ENCODE measurements at regions not wholly inside any gene's neighbourhood (a gene's known extent, or its start where the extent isn't known, plus 50 kb on each side); places are given as distances from the start of the nearest gene placed in this dataset.
"Not testable (repeated sequence)": the region's sequence is repeated elsewhere in the genome, so short reads cannot be mapped to it uniquely, and the experiment has no call there.

- DNase-seq (ENCODE audit: low read depth in 2 of 3, low spot score in 2 of 3): no peak
Measured at GRCh38 chr5:36778336-36778735, 98.2 kb upstream of the NIPBL start.

GRCh38 chr5:36782612-36783011 is 94.0 kb upstream of the NIPBL start:
- DNase-seq (ENCODE audit: low read depth in 2 of 3, low spot score in 2 of 3): not testable (repeated sequence)

- no peak for DNase-seq (ENCODE audit: low read depth in 2 of 3, low spot score in 2 of 3)
Measured at GRCh38 chr5:36786448-36787012, 90.0 kb upstream of the NIPBL start.

GRCh38 chr5:36787365-36788093 is 89.0 kb upstream of the NIPBL start:
- no peak for DNase-seq (ENCODE audit: low read depth in 2 of 3, low spot score in 2 of 3)

- no peak for DNase-seq (ENCODE audit: low read depth in 2 of 3, low spot score in 2 of 3)
Measured at GRCh38 chr5:36790847-36791246, 85.7 kb upstream of the NIPBL start.

- DNase-seq (ENCODE audit: low read depth in 2 of 3, low spot score in 2 of 3): no peak
Measured at GRCh38 chr5:36792560-36793180, 83.9 kb upstream of the NIPBL start.

- DNase-seq (ENCODE audit: low read depth in 2 of 3, low spot score in 2 of 3): no peak
Measured at GRCh38 chr5:36795366-36795765, 81.2 kb upstream of the NIPBL start.

GRCh38 chr5:36796155-36796554 is 80.4 kb upstream of the NIPBL start:
- DNase-seq (ENCODE audit: low read depth in 2 of 3, low spot score in 2 of 3): no peak

GRCh38 chr5:36801523-36801922 is 75.0 kb upstream of the NIPBL start:
- DNase-seq (ENCODE audit: low read depth in 2 of 3, low spot score in 2 of 3): no peak

GRCh38 chr5:36802187-36802586 is 74.4 kb upstream of the NIPBL start:
- no peak for DNase-seq (ENCODE audit: low read depth in 2 of 3, low spot score in 2 of 3)

GRCh38 chr5:36813249-36813648 is 63.3 kb upstream of the NIPBL start:
- not testable (repeated sequence) for DNase-seq (ENCODE audit: low read depth in 2 of 3, low spot score in 2 of 3)

- no peak for DNase-seq (ENCODE audit: low read depth in 2 of 3, low spot score in 2 of 3)
Measured at GRCh38 chr5:36815871-36816270, 60.7 kb upstream of the NIPBL start.

GRCh38 chr5:36820900-36821299 is 55.7 kb upstream of the NIPBL start:
- no peak for DNase-seq (ENCODE audit: low read depth in 2 of 3, low spot score in 2 of 3)

GRCh38 chr5:36826694-36827093 is 49.9 kb upstream of the NIPBL start:
- no peak for DNase-seq (ENCODE audit: low read depth in 2 of 3, low spot score in 2 of 3)

Measured in activated CD8-positive, alpha-beta memory T cell treated with anti-CD3 and anti-CD28 coated beads for 48 hours (primary cell).